GM21447 (cell line): ENCODE measurements at regions not wholly inside any gene's neighbourhood (a gene's known extent, or its start where the extent isn't known, plus 50 kb on each side); places are given as distances from the start of the nearest gene placed in this dataset.
"Not testable (repeated sequence)": the region's sequence is repeated elsewhere in the genome, so short reads cannot be mapped to it uniquely, and the experiment has no call there.

ENCODE experiments used
- ATAC-seq: cut with Tn5 transposase; IDR thresholded peaks from one replicate; pipeline ENCODE4 v1.9.1; 2021; ENCODE audit not compliant: unreplicated experiment

DNA sequence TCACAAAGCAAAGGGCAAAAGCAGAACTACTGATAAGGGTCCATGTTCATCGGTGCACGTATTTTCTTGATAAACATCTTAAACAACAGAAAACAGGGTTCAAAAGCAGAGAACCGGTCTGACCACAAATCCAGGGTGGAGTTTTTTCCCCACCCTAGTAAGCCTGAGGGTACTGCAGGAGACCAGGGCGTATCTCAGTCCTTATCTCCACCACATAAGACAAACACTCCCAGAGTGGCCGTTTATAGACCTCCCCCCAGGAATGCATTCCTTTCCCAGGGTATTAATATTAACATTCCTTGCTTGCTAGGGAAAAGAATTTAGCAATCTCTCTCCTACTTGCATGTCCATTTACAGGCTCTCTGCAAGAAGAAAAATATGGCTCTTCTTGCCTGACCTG lies 567.9 kb upstream of the HS3ST1 start:
- ATAC-seq = not testable (repeated sequence)

GRCh38 chr4:11976726-11977263 lies 548.1 kb upstream of the HS3ST1 start:
- no peak for ATAC-seq

GRCh38 chr4:11973270-11973669 lies 544.6 kb upstream of the HS3ST1 start:
- no peak for ATAC-seq

- ATAC-seq = no peak
These were observed 542.1 kb upstream of the HS3ST1 start for GRCh38 chr4:11970754-11971153.

DNA sequence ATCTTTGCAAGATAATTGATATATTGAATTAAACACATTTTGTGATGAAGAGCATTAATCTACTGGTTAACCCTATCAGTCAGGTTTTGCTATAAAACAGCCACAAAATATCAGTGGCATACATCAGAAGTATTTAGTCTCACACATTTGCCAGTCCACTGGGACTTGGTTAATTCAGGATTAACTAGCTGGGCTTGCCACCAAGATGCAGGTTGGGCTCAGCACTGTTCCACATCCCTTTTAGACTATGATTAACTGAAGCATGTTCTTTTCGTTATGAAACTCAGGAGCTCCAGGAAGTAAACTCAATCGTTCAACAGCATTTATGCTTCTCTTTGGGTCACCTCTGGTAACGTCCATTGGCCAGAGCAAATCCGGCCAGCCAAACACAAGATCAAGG lies 538.1 kb upstream of the HS3ST1 start:
- ATAC-seq = no peak

- ATAC-seq = no peak
These were observed 525.4 kb upstream of the HS3ST1 start for GRCh38 chr4:11954093-11954492.

DNA sequence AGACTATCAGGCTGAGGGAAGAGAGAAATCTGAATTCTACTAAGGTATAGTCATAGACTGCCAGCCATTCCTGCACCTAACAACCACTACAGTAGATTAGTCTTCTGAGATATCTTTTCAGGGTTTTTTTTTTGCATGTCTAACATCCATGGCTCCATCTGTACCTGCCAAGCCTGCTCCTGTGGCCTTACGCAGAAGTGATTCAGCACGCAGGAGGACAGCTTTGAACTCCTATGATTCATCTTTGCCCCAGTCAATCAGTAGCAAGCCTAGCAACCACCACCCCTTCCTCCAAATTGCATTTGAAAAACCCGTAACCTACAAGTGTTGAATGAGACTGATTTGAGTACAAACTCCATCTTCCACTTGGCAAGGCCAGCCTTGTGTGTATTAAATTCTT lies 520.7 kb upstream of the HS3ST1 start:
- ATAC-seq = no peak

GRCh38 chr4:11947629-11948028 lies 518.9 kb upstream of the HS3ST1 start:
- not testable (repeated sequence) for ATAC-seq

GRCh38 chr4:11937941-11938340 lies 509.2 kb upstream of the HS3ST1 start:
- no peak for ATAC-seq

DNA sequence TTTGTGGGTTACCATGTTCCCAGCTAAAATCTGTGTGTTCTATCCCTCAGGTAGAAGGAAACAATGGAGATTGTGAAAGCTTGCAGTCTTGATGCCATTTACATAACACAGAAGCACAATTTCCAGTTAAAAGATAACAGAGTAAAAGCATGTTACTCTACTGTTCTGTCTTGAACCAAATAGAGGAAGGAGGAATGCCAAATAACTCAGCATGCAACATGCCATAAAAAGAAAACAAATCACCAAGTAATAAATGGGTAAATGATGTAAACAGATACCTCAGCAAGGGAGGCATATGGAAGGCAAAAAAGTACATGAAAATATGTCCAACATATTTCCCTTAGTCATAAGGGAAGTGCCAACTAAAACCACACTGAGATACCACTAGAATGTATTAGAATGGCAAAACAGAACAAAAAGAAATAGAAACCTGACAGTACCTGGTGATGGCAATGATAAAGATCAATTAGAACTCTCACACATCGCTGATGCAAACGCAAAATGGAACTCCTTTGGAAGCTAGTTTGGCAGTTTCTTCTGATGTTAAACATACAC lies 502.6 kb upstream of the HS3ST1 start:
- ATAC-seq = no peak

- no peak for ATAC-seq
These were observed 500.4 kb upstream of the HS3ST1 start for GRCh38 chr4:11929080-11929479.

- no peak for ATAC-seq
These were observed 490.6 kb upstream of the HS3ST1 start for GRCh38 chr4:11919316-11919715.

DNA sequence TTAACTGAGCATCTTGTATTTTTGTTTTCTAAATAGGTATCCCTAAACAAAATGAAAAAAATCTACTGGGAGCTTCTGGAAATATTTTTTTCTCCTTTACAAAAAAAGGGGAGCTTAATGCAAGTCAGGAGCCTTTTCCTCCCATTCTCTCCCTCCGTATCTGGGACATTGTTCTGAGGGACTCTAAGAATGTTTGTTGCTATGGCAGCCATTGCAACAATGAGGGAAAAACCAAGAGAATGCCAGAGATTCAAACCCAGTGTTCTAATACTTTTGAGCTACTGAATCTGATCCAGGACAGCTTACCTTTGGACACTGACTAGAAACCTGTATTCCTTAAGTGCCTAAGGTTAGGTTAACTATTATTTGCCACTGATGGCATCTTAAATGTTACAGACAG lies 485.7 kb upstream of the HS3ST1 start:
- no peak for ATAC-seq

- no peak for ATAC-seq
These were observed 484.2 kb upstream of the HS3ST1 start for GRCh38 chr4:11912886-11913285.

DNA sequence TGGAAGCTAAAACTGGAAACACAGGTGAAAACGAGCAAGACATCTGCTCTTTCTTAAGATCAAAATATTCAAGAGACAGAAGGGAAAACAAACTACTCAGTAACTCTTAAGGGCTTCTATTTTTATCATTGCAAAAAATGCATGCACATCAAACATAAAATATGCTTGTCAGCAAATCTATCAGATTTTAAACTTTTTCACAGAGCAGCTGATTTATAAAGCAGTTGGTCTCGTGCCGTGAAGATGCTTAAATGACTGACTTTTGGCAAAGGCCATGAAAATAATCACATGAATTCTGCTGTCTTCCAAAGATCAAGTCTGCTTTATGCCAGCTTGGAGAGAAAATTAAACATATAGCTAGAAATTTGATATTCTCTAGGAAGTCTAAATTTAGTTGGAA lies 482.1 kb upstream of the HS3ST1 start:
- ATAC-seq = no peak

- ATAC-seq = no peak
These were observed 480.0 kb upstream of the HS3ST1 start for GRCh38 chr4:11908712-11909111.

GRCh38 chr4:11908205-11908604 lies 479.5 kb upstream of the HS3ST1 start:
- no peak for ATAC-seq

- ATAC-seq = no peak
These were observed 476.4 kb upstream of the HS3ST1 start for GRCh38 chr4:11904846-11905739.

DNA sequence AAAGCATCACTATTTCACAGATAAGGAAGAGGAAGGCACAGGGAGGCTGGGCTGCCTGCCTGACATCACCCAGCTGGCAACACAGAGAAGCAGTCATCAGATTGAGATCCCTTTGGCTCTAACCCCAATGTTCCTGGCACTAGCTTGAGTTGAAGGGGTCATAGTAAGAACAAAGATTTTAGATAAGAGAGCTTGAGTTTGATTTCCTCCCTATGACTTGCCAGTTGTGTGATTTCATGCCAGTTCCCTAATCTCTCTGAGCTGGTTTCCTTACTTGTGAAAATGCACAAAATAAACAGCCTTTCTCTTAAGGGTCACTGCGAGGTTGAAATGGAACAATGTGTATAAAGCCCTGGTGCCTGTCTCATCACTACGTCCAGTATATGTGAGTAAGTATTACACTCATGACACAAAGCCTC lies 475.4 kb upstream of the HS3ST1 start:
- ATAC-seq = no peak

GRCh38 chr4:11901089-11901488 lies 472.4 kb upstream of the HS3ST1 start:
- no peak for ATAC-seq

DNA sequence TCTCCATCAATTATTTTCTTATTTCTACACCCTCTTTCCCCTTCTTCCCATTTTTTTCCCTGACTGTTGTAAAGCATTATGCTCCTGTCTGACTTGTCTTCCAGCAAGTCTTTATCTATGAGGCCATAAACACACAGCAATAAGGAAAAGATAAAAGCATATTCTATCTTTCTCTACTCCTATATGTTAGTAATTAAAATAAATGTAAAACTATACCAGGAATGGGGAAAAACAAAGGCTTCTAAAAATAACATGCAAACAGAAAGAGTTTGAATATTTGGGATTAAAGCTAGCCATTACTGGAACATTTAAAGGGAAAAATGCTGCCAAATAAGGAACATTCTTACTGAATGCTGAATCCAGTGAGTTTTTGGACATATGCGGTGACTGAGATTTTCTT lies 471.7 kb upstream of the HS3ST1 start:
- ATAC-seq = no peak

GRCh38 chr4:11898796-11899195 lies 470.1 kb upstream of the HS3ST1 start:
- no peak for ATAC-seq
